IPS DF 4.7 (cell line): ENCODE measurements at regions not wholly inside any gene's neighbourhood (a gene's known extent, or its start where the extent isn't known, plus 50 kb on each side); places are given as distances from the start of the nearest gene placed in this dataset.

Experiments
- DNase-seq: peaks from one replicate; pipeline ENCODE4 v3.0.0-alpha.2; 2013; ENCODE audit warnings: low spot score; ENCODE audit errors: extremely low read depth

DNA sequence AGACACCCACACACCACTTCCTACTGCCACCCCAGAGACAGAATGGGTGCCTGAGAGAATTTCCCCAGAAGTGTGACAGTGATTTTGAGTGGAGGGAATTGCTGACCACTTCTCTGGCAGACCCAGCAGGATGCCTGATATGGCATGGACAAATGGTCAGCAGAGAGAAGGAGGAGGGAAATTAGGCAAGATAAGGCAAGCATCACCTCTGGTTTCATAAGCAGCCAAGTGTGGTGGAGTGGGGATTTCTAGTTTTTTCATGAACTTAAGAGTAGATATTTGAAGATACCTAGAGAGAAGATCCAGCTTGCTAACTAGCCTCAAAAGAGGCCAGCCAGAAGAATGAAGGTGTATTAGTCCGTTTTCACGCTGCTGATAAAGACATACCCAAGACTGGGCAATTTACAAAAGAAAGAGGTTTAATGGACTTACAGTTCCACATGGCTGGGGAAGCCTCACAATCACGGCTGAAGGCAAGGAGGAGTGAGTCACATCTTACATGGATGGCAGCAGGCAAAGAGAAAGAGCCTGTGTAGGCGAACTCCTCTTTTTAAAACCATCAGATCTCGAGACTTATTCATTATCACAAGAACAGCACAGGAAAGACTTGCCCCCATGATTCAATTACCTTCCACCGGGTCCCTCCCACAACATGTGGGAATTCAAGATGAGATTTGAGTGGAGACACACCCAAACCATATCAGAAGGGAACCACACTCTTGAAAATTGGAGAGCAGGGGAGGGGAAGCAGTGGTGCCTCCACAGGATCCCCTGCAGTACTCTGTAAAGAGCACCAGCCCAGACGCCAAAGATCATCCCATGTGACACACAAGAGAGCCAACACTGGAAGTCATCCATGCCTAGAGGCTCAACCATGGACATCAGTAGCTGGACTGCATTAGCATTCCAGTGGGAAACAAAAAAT lies 64.2 kb downstream of the RBM43 start:
- no peak for DNase-seq

DNA sequence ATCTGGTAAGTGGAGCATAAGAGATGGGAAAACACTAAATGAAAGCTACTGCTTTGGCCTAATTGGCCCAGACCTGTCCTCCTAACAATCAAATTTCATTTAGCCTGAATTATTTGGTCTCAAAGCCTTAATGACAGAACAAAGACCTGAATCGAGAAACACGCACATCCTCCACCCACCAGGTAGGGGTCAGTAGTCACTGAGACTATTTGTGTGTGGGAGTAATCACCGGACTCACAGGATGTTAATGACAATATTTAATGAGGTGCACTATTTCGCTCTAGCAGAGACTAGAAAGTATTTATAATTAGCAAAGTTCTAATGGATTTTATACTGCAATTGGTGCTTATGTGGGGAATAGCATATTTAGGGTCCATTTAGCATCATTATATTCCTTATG lies 68.1 kb downstream of the RBM43 start:
- DNase-seq, result no peak

DNA sequence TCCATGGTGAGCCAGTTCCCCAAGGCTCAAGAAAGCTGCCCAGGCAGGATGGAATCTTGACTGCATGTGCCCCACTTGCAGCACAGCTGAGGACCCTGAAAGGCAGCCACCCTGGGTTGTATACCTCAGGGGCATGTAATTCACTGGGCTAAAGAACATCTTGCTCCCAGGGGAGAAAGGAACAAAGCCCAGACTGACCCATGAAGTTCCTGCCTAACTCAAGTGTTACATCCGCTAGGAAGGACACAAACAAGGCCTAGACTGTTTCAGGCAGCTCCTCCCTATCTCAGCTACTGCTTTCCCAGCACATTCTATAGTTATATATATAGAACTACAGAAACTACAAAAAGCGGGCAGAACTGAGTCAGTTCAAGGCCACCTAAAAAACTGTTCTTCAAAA lies 69.0 kb downstream of the RBM43 start:
- DNase-seq, result no peak

DNA sequence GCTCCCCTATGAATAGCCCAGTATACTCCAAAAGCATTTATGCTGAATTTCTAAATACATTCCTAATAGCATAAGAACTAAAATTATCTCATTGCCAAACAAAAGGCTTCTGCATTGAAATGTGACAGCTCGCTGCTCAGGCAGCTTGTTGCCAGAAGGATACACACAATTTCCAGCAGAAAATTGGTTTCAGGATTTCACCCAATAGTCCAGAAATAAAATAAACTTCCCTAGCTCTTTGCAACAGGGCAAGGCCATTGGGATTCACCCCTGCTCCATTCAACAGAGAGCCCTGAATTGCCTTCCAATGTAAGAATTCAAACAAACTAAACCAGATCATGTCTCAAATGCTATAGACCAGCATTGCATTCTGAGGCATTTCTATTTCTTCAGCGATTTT lies 70.7 kb downstream of the RBM43 start:
- DNase-seq, result no peak

DNA sequence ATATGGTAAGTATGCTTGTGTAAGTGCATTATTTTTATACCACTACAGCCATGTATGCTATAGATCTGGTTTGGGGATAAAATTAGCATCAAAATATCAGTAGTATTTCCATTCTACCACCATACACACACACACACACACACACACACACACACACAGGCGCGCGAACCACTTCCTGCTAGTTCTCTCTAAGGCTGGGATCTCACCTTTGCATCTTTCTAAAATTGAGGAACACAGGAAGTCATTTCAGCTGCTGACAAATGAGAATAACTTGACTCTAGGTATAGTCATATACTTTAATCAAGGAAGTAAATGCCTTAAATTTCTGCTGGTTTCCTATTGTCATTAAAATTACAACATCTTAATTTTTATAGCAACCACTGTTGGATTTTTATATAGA lies 72.5 kb downstream of the RBM43 start:
- no peak for DNase-seq

DNA sequence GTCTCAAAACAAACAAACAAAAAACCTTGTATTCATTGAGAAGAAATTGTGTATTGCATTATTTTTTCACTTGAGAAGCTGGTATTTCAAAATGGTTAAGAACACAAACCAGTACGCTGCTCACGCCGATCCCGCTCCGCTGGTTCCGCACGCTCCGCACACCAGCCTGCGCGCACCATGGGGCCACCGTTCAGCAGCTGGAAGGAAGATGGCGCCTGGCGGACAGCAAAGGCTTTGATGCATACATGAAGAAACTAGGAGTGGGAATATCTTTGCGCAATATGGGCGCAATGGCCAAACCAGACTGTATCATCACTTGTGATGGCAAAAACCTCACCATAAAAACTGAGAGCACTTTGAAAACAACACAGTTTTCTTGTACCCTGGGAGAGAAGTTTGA lies 75.7 kb downstream of the RBM43 start:
- DNase-seq, result no peak

DNA sequence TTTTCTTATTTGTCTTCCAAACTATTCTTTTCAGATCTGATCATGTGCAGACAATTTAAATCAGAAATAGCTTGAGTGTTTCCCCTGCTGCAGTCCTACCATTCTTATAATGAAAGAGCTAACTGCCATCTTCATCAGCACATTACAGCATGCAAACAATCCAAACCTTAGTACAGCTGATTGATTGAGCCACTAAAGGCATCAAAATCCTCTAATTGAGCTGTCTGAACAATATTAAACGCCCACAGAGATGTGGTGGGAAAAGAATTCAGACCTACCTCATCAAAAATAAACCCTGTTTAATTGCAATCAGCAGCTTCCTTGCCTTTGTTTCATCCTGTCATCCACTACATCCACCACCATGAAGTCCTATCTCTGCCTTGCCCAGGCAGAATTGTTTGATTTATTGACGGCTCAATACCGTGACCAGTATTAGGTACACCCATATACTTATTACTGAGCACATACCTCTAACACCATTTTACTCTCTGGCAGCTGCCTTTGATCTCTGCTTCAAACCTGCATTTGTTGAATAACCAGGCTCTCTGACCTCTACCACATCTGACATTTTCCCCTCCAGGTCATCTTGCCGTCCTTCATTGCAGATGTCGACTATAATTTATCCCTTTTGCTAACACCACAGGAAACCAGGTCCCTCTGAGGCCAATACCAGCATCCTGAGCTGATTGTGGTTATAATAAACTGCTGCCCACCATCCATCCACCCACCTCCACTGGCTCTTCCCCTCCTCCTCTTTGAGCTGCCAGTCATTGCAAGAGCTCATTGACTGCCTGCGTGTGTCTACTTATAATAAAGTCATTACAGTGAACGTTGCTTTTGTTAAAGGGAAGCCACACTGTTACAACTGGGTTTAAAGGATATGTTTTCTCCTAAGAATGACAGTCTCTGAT lies 78.5 kb downstream of the RBM43 start:
- no peak for DNase-seq

DNA sequence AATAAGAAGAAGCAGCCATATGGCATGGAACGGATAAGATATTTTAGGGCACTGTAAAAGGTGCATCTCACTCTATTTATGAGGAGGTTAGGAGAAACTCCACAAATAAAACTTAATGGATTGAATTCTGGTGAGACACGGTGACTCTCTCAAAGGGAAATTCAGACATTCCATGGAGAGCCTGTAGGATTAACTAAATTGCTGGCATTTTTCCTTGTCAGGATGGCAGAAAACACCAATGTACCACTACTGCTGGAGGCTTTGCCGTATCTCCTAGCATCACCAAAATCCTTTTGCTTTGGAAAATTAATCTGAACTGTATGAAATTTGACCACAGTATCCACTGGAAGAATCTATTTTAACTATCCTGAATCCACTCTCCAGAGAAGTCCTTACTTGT lies 79.3 kb downstream of the RBM43 start:
- no peak for DNase-seq

DNA sequence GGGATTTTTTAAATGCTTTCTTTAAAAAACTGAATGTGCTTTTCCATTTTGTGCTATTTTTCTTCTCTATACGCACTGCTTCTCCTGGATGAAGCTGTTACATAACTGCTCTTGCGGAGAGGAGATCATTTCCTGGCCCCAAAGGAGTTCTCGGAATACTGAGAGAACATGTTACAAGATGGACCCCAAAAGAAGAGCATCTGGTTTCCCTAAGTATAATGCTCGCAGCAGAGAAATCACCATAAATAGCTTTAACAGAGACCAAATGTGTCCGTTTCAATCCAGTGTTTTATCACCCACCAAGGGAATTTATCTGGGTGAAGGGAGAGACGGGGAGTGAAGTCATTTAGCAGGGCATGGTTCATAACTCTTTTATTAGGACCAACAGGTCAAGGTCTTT lies 80.1 kb downstream of the RBM43 start:
- no peak for DNase-seq

DNA sequence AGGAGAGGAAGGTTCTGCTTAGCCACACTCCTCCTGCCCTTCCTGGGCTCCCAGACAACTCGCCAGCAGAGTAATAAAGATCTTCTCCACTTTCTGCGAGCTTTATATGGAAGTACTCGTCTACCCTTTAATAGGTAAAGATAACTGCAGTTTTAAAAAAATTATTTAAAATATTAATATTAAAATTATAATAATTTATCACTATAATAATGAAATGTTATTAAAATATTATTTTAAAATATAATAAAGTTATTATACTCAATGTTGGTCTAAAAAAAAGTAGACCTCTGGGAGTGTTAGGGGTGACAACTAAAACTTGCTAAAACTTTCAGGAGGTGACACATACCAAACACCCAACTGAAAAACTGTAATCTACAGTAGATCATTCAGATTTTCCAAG lies 81.5 kb downstream of the RBM43 start:
- no peak for DNase-seq

DNA sequence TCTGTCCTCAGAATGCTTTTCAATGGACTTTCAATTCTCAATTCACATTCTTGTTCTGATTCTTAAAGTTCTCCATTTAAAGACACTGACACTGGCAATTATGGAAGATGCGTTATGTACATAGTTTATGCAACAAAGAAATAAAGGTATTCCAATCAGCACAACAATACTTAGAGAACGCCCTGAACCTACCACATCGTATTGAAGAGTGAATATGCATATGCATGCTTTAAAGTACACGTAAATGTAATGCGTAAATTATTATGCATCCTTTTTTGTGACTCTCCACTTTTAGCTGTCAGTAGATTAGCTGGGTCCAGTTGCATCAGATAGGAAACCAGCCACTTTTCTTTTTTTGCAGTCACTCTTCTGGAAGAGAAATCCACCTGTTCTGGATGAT lies 83.5 kb downstream of the RBM43 start:
- no peak for DNase-seq

DNA sequence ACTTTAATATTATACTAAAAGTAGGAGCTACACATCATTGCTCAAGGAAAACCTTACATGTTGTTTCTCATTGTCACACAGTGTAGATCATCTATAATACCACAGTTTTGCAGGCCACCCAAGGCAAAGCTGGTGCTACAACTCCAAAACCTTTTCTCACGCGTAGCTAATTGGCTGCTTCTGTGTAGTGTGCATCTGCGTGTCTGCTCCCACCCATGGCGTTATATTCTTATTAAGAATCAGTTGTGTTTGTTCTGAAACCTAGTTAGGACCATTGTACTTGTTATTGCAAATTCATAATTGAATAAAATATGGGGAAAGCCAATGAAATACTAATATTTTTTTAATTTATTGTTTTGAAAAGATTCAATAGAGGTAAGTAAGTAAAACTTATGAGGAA lies 83.9 kb downstream of the RBM43 start:
- DNase-seq, result no peak

DNA sequence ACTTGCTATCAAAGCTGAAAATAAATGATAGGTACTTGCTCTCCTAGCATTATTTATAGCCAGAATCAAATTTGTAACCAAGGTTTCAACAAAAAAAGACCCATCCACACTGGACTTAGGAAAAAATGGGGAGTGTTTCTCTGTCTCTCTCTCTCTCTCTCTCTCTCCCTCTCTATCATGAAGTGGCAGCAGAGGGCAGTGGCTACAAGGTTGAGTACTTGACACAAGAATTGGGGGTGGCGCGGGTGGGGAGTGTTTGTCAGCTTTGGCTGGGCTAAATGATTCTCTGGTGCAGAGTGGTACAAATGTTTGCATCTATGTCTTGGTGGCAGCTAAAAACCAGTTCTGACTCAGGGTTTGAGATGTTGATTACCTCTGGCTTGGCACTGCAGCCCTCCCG lies 85.0 kb downstream of the RBM43 start:
- no peak for DNase-seq

DNA sequence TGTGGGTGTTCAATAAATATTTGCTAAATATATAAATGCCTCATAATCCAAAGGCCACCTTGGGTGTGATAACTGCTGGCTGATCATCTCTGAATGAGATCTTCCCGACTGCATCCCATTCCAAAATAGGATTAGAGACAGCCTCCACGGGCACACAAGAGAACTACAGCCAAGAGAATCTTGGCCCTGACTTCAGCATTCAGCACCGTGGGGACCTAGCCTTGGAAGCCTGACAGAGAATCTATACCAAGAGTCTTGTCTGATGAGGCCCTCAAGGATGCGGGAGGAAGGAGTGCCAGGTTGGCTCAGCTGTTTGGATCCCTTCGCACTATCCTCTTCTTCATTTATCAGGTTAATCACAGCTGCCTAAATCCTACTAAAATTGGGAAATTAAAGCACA lies 85.8 kb downstream of the RBM43 start:
- DNase-seq, result no peak

DNA sequence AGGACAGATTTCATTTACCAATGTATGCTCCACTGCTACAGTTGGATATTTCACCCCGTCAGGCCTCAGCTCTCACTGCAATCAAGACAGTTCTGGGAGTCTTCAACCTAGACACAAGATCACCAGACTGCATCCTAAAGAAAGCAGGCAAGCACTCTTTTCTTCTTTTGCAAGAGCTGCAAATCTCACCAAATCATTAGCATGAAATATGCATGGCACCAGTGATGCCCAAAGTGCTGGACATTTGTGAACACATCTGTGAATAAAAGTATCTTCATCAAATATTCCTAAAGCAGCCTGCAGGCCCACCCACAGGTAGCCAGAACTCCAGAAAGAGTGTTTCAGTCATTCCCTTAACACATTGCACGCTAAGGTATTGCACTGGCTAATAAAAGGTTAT lies 87.5 kb downstream of the RBM43 start:
- DNase-seq, result no peak

DNA sequence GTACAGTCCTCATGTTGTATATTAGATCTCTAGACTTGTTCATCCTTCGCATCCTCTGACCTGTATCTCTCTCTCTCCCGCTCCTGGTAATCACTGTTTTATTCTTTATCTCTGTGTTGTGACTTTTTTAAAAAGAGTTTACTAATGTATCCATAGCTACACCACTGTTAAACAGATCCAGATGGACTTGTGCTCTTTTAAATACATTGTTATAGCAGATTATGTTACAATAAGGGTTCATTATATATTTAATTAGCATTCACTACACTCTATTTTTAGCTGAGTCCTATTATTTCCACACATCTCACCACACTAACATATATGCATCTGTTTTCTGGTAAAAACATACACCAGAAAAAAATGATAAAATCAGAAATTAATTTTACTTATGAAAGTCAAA lies 90.5 kb downstream of the RBM43 start:
- DNase-seq, result no peak

DNA sequence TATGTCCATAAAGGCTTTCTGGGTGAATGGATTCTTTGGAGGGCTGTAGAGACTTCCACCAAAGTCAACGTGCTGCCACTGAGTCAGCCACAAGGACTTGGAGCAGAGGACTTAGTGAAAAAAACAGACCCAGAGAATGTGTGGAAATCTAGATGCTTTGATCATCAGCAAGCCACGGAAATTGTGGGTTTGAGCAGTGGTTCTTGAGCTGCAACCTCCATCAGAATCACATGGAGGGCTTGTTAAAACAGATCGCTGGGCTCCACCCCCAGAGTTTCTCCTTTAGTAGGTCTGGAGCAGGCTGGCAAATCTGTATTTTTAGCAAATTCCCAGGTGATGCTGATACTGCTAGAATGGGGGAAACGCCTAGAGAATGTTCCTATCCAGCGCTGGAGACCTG lies 95.3 kb downstream of the RBM43 start:
- DNase-seq, result no peak

DNA sequence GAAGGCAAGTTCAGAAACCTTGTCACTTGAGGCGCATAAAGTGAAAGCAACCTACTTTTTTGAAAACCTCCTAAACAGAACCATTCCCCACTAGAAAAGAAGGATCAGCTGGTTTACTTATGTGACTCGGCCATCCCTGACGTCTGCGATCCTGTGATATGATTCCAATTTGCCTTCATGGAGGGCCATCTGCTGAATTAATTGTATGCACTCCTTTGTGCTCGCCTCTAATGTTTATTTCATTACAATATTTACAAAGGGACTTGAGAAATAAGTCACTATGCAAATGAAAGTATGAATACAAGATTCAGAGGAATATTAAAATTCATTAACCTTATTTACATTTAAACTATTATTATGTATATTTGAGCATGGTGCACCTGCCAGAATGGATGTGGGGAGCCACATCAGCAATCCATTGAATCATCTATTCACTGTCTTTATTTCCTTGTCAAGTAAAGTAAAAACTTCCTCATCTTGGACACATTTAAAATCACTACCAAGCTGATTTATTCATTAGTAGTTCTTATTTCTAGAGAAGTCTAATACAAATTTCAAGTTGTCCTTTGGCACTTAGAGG lies 96.5 kb downstream of the RBM43 start:
- DNase-seq, result no peak

DNA sequence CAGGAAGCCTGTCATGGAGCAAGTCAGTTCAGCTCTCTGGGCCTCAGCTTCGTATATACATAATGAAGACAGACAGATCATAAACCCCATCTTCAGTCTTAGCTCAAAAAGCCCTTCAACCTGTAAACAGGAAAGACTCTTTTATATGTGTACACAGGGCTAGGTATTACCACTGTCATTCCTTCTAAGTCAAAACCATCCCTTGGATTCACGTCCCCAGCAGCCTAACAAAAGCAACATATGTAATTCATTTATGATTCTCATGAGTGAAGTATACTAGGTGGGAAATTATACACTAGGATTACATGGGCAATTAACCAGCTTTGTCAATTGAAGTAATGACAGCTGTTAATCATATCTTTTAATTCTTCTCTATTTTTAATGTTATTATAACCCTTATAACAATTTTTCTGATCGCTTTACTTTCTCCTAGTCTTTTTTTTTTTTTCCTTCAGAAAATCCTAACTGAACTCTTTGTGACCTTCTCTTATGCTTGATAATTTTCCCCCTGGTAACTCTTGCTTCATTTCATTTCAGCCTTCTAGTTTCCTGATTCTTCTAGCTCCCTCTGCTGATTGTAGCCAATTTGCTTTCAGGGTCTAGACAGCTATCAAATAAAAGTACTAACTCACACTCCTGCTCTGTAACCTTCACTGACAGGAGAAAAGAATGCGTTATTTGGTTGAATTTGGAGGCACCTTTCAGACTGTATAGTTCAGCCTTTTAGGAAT lies 99.7 kb downstream of the RBM43 start:
- no peak for DNase-seq

DNA sequence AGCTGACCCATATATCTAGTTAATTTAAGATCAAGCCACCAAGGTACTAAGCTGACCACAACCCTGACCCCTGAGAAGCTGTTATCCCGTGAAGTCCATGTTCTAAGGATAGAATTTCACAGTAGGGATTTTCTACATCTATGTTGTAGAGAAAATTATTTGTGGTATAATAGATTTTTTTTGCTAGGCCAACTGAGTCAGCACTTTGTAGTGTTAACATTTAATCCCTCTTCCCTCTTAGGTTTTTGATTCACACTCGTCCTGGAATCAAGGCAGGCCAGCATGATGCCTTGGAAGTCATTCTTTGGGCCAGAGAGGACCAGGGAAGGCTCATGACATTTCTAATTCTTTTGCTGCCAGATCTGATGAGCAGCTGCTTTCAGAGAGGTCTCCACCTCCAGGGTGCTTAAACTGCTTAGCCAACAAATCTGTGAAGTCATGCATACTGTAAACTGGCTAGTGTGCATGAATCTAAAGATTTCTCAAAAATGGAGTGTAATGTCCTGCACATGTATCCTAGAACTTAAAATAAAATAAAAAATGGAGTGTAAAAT lies 102.5 kb downstream of the RBM43 start:
- DNase-seq, result no peak
